AG09309 (cell line): ENCODE measurements at regions not wholly inside any gene's neighbourhood (a gene's known extent, or its start where the extent isn't known, plus 50 kb on each side); places are given as distances from the start of the nearest gene placed in this dataset.

ENCODE experiments used
- DNase-seq: peaks from one replicate; pipeline ENCODE4 v3.0.0-alpha.2; 2010; ENCODE audit warnings: low read depth
- H3K4me3 ChIP-seq: 2 replicates; pipeline ENCODE4 v1.5.1; 2011; ENCODE audit warnings: mild to moderate bottlenecking, low read depth, low read length, moderate library complexity; ENCODE audit not compliant: control insufficient read depth
- TF ChIP-seq, protein P1 (sequence below): IDR thresholded peaks from 2 replicates; pipeline ENCODE4 v1.5.1; 2011; ENCODE audit warnings: mild to moderate bottlenecking, low read depth, low read length, inconsistent platforms; ENCODE audit not compliant: insufficient read depth, control insufficient read depth; ENCODE audit errors: missing control alignments

DNA sequence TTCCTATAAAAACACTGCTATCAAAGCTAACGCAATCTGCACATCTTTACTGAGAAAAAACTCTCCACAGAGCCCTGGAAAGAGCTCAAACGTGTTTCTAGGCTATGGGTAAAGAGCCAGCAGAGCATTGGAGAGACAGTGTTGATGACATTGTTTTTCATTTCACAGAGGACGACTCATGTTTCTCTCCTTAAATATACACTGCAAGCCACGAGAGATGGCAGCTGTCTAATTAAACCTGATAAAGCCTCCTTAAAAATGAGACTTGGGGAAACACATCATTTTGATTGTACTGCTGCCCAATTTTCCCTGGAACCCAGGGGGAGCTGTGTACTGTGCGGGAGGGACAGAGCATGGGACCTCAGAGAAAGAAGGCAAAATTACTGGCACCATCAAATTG is 294.3 kb upstream of the SETBP1 start:
- TF ChIP-seq, protein P1, sequence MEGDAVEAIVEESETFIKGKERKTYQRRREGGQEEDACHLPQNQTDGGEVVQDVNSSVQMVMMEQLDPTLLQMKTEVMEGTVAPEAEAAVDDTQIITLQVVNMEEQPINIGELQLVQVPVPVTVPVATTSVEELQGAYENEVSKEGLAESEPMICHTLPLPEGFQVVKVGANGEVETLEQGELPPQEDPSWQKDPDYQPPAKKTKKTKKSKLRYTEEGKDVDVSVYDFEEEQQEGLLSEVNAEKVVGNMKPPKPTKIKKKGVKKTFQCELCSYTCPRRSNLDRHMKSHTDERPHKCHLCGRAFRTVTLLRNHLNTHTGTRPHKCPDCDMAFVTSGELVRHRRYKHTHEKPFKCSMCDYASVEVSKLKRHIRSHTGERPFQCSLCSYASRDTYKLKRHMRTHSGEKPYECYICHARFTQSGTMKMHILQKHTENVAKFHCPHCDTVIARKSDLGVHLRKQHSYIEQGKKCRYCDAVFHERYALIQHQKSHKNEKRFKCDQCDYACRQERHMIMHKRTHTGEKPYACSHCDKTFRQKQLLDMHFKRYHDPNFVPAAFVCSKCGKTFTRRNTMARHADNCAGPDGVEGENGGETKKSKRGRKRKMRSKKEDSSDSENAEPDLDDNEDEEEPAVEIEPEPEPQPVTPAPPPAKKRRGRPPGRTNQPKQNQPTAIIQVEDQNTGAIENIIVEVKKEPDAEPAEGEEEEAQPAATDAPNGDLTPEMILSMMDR = no peak
- DNase-seq = no peak
- H3K4me3 ChIP-seq = no peak overlapping the region

DNA sequence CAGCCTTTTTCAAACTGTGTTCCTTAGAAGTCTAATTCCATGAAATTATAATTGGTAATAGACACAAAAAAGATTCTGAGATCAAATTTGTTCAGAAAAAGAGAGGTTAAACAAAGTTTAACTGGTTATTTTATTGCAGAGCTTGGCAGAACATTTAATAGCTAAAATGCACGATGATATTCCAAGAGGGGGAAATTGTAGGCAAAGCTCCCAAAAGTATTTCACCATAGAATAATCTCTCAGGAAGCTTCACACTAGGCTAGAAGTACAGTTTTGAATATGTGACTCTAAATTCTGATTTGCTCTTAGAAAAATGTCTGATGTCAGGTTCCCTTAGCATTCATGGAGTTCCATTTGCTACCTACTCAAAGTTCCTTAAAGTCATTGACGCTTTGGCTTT is 292.4 kb upstream of the SETBP1 start:
- no peak overlapping the region for H3K4me3 ChIP-seq
- no peak for DNase-seq
- TF ChIP-seq, protein P1 = no peak

DNA sequence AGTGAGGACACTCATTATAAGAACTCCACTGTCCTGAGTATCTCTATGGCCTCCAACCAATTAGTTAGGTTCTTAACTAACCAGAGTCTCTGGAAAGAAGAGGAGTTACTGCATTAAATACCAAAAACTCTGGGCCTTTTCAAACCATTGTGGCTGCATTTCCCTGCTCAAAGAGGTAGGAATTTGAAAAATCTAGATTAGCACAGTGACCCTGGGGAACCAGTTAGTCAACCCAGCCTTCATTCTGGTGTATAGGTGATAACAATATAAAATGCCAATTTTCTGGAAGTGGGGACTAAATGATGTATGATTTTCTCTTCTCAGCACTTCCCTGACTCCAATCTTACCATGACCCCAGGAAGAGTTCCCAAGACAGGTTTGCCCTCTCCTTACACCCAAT is 287.8 kb upstream of the SETBP1 start:
- no peak overlapping the region for H3K4me3 ChIP-seq
- TF ChIP-seq, protein P1 = no peak
- DNase-seq = no peak

DNA sequence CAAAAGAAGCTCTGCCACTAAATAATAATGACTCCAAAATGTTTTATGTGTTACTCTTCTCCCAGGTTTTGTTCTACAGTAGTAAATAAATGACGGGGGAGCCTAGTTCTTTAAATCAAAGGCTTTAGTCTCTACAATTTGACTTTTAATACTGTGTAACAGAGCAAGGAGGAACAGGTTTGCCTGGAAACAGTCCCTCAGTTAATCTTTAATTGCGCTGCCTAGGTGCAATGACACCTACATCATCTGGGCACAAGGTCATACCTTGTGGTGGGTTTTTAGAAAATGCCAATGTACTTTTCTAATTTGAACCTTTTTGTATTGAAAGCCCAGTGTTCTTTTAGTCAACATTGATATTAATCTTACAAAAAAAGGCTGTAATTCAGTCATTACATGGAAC is 287.3 kb upstream of the SETBP1 start:
- TF ChIP-seq, protein P1 = no peak

DNA sequence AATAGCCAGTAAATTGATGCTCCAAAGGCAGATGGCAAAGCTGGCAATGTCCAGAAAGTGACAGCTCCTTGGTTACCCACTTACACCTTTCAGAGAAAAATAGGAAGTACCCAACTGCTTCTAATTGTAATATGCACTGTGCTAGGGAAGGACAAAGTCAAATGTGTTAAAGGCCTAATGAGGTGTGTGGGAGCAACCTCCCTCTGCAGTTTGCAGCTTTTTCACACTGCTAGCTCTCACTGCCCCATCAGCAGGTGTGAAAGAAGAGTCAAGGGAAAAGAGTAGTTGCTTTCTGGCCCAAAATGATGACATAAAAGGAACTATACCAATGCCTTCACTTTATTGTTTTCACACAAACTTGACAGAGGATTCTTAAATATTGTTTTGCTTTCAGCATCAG is 284.1 kb upstream of the SETBP1 start:
- TF ChIP-seq, protein P1 = no peak
- DNase-seq = no peak

More for the DNA sequence above, 287.3 kb upstream of the SETBP1 start:
- no peak for DNase-seq
- H3K4me3 ChIP-seq = no peak overlapping the region

DNA sequence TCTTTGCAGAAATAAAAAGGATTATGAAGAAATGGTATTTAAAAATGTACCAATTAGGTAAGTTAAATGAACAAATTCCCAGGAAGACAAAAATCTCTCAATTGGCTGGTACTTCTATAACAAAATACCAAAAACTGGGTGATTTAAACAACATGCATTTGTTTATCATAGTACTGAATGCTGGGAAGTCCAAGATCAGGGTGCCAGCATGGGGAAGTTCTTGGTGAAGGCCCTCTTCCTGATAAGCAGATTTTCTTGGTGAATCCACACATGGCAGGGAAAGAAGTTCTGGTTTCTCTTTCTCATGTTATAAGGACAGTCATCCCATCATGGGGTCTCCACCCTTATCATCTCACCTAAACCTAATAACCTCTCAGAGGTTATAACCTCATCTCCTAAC is 271.6 kb upstream of the SETBP1 start:
- TF ChIP-seq, protein P1 = no peak
- DNase-seq = no peak
- no peak overlapping the region for H3K4me3 ChIP-seq

More for the DNA sequence above, 284.1 kb upstream of the SETBP1 start:
- H3K4me3 ChIP-seq = no peak overlapping the region

DNA sequence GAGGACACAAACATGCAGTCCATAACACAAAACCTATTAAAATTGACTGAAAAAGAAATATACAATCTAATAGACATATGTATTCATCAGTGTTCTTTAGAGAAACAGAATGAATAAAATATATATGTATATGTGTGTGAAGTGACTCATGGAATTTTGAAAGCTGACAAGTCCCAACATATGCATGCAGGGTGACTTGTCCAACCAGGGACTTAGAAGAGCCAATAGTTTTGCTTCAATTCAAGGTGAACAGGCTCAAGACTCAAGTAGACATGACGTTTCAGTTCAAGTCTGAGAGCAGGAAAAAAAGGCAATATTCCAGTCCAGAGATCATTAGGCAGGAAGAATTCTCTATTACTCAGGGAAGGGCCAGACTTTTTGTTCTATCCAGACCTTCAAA is 271.2 kb upstream of the SETBP1 start:
- no peak for DNase-seq
- TF ChIP-seq, protein P1 = no peak
- H3K4me3 ChIP-seq = no peak overlapping the region
